Stomach (tissue), 4 donors: ENCODE measurements at regions not wholly inside any gene's neighbourhood (a gene's known extent, or its start where the extent isn't known, plus 50 kb on each side); places are given as distances from the start of the nearest gene placed in this dataset.

Source experiments
- CTCF ChIP-seq, 7 experiments: fragments of 450-650 bp in 4 of 7; fragments of 200-600 bp in 3 of 7; sonication (generic) in 3 of 7; IDR thresholded peaks; one replicate each; pipeline ENCODE4 v1.5.1; 2016 to 2019; ENCODE audit warnings: antibody characterized with exemption in 7 of 7, control low read depth in 2 of 7, mild to moderate bottlenecking in 1 of 7
- POLR2A ChIP-seq, 4 donors: fragments of 450-650 bp; IDR thresholded peaks; one replicate each; pipeline ENCODE4 v1.6.1; 2016; ENCODE audit warnings: antibody characterized with exemption in 4 of 4, control low read depth in 2 of 4, mild to moderate bottlenecking in 1 of 4, moderate library complexity in 1 of 4

GRCh38 chr13:74190999-74191398, 56.8 kb upstream of the KLF12 start:
- TF ChIP-seq POLR2A (IDR thresholded peaks at IDR 0.05) (no peak), CTCF (IDR thresholded peaks at IDR 0.05) (no peak)
